SK-N-SH treated with all-trans-retinoic acid at 6 μM for 48 hours (cell line): ENCODE measurements at regions not wholly inside any gene's neighbourhood (a gene's known extent, or its start where the extent isn't known, plus 50 kb on each side); places are given as distances from the start of the nearest gene placed in this dataset.

Experiments used
- RARB ChIP-seq: fragments of 250-450 bp; sonication (Bioruptor Pico); IDR thresholded peaks from 2 replicates; pipeline ENCODE4 v1.8.0; 2021; ENCODE audit warnings: mild to moderate bottlenecking, moderate library complexity
- ZFP3 ChIP-seq: fragments of 250-450 bp; sonication (Bioruptor Pico); IDR thresholded peaks from 2 replicates; pipeline ENCODE4 v1.5.0; 2020; ENCODE audit warnings: mild to moderate bottlenecking, moderate library complexity
- TF ChIP-seq, protein P1 (sequence below): fragments of 250-450 bp; sonication (Bioruptor Pico); IDR thresholded peaks from 2 replicates; pipeline ENCODE4 v1.8.0; 2020; ENCODE audit warnings: mild to moderate bottlenecking, moderate library complexity, borderline replicate concordance

DNA sequence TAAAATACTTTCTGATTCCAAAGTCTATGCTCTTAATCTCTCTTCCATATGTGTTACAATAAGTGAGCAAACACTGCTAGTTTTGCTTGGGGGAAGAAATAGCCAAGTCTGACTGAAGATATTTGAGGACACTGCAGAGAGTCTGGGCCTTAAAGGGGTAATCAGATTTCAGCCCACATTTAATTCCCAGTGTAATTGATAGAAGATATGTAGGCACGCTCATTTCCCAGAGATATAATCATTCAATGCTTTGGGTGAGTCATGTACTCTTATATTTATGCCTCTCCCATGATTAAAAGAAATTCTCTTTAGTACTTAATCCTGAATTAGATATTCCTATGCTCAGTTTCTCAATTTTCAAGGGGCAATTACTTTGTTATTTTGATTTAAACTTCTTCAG is 178.1 kb upstream of the POM121L12 start:
- no peak for TF ChIP-seq RARB (CRISPR knock-in tag)
- no peak for TF ChIP-seq ZFP3
- TF ChIP-seq, protein P1, sequence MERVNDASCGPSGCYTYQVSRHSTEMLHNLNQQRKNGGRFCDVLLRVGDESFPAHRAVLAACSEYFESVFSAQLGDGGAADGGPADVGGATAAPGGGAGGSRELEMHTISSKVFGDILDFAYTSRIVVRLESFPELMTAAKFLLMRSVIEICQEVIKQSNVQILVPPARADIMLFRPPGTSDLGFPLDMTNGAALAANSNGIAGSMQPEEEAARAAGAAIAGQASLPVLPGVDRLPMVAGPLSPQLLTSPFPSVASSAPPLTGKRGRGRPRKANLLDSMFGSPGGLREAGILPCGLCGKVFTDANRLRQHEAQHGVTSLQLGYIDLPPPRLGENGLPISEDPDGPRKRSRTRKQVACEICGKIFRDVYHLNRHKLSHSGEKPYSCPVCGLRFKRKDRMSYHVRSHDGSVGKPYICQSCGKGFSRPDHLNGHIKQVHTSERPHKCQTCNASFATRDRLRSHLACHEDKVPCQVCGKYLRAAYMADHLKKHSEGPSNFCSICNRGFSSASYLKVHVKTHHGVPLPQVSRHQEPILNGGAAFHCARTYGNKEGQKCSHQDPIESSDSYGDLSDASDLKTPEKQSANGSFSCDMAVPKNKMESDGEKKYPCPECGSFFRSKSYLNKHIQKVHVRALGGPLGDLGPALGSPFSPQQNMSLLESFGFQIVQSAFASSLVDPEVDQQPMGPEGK (CRISPR knock-in tag) = no peak
